ENCODE measurements at regions not wholly inside any gene's neighbourhood (a gene's known extent, or its start where the extent isn't known, plus 50 kb on each side); places are given as distances from the start of the nearest gene placed in this dataset.

GRCh38 chr12:114302606-114303315 lies 103.2 kb downstream of the TBX5 start:
- DNase-seq = no peak

DNA sequence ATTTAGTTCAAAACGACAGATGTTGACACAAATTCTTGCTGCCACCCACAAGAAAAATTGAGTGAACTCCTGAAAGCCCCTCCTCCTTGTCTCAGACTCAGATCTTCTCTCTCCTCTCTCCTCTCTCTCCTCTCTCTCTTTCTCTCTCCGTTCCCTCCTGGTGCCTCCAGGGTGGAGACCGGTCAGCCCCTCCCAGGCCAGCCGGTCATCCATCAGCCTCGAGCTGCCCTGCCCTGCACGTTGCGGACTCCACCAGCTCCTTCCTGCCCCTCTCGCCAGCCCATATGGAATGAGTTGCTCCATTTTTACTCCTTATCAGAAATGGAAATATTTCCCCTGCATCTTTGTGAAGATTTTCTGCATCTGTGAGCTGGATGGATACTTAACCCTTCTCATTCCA lies 103.8 kb downstream of the TBX5 start:
- DNase-seq = no peak

GRCh38 chr12:114294303-114294685 lies 111.7 kb downstream of the TBX5 start:
- no peak for DNase-seq

DNA sequence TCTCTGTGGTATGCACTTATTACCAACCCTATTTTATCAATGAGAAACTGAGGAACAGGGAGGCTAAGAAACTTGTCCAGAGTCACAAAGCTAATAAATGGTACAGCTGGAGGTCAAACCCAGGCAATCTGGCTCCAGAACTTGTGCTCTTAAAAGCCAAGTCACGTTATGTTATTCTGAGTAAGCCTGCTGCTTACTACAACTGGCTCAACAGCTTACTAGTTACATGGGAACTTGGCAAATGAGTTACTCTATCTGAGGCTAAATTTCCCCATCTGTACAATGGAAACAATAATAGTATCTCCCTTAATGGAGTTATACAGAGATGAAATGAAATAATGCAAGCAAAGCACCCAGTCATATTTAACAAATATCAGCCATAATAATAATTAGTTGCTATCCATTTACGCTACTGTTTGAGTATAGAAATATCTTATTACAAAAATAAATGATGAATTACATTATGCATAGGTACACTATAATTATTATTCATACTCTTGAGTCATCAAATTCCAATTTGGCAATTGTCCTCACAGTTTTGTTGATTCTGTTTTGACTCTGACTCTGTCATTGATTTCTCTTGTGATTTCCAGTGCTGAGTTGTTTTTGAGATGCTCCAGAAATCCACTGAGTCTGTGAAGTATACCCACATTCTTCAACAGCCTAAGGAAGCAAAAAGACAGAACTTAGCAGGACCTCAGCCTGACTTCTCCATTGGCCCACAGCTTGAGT lies 112.2 kb downstream of the TBX5 start:
- no peak for DNase-seq

DNA sequence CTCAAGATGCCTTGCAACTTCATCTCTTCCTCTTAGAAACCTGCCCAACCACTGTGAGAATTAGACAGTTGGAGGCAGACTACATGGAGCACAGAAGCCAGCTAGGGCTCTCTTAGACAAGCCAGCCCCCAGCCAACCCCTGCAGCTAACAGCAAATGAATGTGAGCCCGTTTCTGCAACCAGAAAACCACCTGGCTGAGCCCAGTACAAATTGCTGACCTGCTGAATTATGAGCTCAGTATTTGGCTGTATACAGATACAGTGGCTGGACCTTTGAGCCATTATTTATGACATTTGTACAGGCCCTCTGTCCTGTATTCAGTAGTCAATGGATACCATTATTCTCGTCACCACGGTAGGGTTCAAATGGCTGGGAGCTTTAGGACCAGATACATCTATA lies 112.9 kb downstream of the TBX5 start:
- DNase-seq = no peak

DNA sequence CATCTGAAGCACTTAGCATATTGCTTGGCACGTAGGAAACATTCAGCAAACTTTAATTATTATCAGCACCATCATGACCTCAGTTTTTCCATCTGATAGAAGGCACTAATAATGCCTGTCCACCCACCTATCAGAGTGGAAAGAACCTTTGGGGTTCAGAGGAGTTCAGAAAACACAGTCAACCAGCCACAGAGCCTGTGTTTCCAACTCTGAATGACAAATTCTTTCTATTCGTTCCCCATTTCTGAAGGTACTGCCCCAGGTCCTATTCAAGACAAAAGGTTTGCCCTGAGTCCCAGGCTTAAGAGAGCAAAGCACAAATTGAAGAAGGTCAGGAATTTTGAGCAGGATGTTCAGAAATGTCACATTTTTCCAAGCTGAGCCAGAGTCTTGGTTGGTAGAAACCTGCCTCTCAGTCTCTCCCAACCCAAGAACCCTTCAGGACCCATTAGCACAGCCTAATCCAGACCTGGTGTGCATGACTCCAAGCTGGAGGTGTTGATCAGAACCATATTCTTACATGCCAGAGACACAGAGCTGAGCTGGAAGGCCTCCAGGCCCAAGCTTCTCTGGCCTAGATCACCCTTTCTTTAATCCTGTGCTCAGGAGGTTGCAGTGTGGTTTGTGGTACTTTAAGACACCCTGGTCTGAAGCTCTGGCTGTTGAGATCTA lies 114.4 kb downstream of the TBX5 start:
- DNase-seq = no peak

DNA sequence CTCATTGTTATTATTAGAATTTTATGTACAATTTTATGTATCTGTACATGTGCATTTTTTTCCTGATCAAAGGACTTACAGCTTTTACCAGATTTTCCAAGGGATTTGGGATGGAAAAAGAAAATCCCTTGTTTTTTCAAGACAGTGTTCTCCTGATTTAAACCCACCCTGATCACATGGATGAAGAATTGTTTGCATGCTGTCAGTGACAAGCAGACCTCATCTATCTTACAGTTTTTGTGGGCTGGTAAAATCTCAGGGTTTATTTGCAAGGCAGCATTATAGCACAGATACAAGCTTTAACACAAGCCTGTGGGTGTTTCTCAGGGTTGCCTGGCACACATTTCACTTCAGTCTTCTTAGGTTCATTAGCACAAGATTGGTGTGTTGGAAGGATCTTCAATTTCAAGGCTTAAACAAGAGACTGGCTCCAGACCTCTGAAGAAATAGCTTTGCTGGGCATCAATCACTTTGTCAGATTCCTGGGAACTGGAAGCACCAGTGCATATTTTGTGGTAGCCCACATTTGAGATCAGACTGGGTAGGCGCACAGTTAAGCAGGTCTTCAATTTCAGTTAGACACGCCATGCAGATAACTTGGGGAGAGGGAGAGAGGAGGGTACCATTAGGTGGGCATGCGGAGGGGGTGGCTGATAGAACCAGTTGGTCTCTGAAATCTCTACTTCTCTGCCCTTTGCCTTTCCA lies 118.0 kb downstream of the TBX5 start:
- no peak for DNase-seq

- no peak for DNase-seq
These were observed 119.8 kb downstream of the TBX5 start for GRCh38 chr12:114286145-114286544.

- no peak for DNase-seq
These were observed 120.4 kb downstream of the TBX5 start for GRCh38 chr12:114285554-114285953.

DNA sequence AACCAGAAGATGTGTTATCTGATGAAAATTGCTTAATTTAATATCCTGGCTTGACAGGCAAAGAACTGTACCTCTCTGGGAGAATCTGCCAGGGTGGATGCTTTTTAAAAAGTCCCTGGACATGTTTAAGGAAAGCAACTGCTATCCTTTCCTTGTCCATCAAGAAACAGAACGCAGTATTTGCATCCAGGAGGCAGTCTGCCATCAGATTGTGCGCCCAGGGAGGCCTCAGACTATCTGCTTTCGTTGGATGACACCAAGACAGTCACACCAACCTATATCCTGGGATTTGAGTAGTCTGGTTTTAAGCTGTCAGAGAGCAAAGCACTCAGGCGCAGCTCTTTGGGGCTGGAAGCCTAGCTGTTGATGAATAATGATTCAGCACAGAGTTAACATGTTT lies 121.9 kb downstream of the TBX5 start:
- no peak for DNase-seq

- no peak for DNase-seq
These were observed 129.8 kb downstream of the TBX5 start for GRCh38 chr12:114275932-114276785.

GRCh38 chr12:114275086-114275485 lies 130.9 kb downstream of the TBX5 start:
- no peak for DNase-seq

GRCh38 chr12:114274131-114274530 lies 131.8 kb downstream of the TBX5 start:
- no peak for DNase-seq

- no peak for DNase-seq
These were observed 133.3 kb downstream of the TBX5 start for GRCh38 chr12:114272605-114273004.

GRCh38 chr12:114272071-114272470 lies 133.9 kb downstream of the TBX5 start:
- no peak for DNase-seq

DNA sequence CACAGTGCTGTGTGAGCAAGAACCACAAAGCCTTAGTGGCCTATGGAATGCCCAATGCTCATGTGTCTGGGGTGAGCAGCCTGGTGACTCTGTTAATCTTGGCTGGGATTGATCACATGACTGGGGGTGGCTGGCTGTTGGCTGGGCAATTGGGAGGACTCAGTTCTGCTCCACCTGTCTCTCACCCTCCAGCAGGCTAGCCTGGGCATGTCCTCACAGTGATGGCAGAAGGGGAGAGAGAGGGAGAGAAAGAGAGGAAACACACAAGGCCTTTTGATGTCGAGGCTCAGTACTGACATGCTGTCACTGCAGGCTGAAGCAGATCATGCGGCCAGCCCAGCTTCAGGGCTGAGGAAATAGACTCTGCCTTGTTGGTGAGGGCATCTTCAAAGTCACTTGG lies 136.8 kb downstream of the TBX5 start:
- no peak for DNase-seq

- DNase-seq = no peak
These were observed 139.4 kb downstream of the TBX5 start for GRCh38 chr12:114266536-114266935.

DNA sequence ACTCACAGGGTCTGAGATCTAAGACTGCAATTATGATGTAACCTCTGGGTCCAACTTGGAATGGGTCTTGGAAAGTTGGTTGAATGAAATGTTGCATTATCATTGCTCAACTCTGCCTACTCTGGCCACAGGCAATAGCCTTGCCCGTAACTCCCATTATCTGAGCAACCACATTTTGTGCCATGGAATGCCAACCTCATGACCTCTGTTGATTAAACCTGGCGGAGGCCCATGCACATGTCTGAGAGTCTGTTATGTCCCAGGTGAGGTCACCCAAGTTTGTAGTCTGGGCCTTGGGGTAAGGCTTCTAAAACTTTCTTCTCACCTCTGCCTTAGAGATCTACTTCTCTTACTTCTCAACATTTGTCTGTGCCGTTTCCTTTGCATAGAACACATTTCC lies 140.9 kb downstream of the TBX5 start:
- no peak for DNase-seq

- DNase-seq = no peak
These were observed 142.7 kb downstream of the TBX5 start for GRCh38 chr12:114263056-114263805.

GRCh38 chr12:114257687-114258086 lies 148.3 kb downstream of the TBX5 start:
- no peak for DNase-seq

DNA sequence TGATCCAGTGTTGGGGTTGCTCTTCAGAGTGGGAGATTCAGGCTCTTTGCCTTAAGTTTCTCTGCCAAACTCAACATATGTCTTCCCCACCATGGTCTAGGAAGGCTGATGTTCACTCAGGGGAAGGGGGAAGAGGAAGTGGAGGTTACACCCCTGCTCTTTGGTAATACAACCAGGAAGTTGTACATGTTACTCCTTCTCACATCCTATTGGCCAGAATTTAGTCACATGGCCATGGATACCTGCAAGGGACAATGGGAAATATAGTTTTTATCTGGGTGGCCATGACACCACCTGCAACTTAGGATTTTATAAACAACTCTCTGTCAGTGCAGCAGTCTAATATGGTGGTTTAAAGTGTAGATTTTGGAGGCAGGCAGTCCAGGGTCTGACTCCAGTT lies 150.9 kb downstream of the TBX5 start:
- no peak for DNase-seq

All from NCI-H146 (cell line).